ENCODE measurements at regions not wholly inside any gene's neighbourhood (a gene's known extent, or its start where the extent isn't known, plus 50 kb on each side); places are given as distances from the start of the nearest gene placed in this dataset.
"Not testable (repeated sequence)": the region's sequence is repeated elsewhere in the genome, so short reads cannot be mapped to it uniquely, and the experiment has no call there.

- H3K4me3 ChIP-seq (ENCODE audit: low read depth, low read length), result no peak overlapping the region
- peak; percentile 47 for DNase-seq (ENCODE audit: low read depth)
- no peak for TF ChIP-seq CTCF (IDR thresholded peaks at IDR 0.05; ENCODE audit: insufficient read depth, low read length)
Observed at GRCh38 chr12:107602446-107602845, 83.2 kb upstream of the PWP1 start.

GRCh38 chr12:107605293-107605692, 80.3 kb upstream of the PWP1 start:
- no peak for DNase-seq (ENCODE audit: low read depth)
- TF ChIP-seq CTCF (IDR thresholded peaks at IDR 0.05; ENCODE audit: insufficient read depth, low read length), result no peak
- H3K4me3 ChIP-seq (ENCODE audit: low read depth, low read length), result no peak overlapping the region

GRCh38 chr12:107607464-107608392, 77.9 kb upstream of the PWP1 start:
- TF ChIP-seq CTCF (IDR thresholded peaks at IDR 0.05; ENCODE audit: insufficient read depth, low read length), result peak; percentile 96
- no peak overlapping the region for H3K4me3 ChIP-seq (ENCODE audit: low read depth, low read length)
- peak; percentile 81 for DNase-seq (ENCODE audit: low read depth)

GRCh38 chr12:107608779-107609178, 76.8 kb upstream of the PWP1 start:
- H3K4me3 ChIP-seq (ENCODE audit: low read depth, low read length); DNase-seq (ENCODE audit: low read depth): not testable (repeated sequence)

- DNase-seq (ENCODE audit: low read depth), result peak; percentile 65
- H3K4me3 ChIP-seq (ENCODE audit: low read depth, low read length), result no peak overlapping the region
Observed at GRCh38 chr12:107610021-107610859, 75.4 kb upstream of the PWP1 start.

GRCh38 chr12:107612508-107612907, 73.1 kb upstream of the PWP1 start:
- TF ChIP-seq CTCF (IDR thresholded peaks at IDR 0.05; ENCODE audit: insufficient read depth, low read length), result no peak
- DNase-seq (ENCODE audit: low read depth), result no peak
- H3K4me3 ChIP-seq (ENCODE audit: low read depth, low read length), result no peak overlapping the region

More at GRCh38 chr12:107610021-107610859, 75.4 kb upstream of the PWP1 start:
- TF ChIP-seq CTCF (IDR thresholded peaks at IDR 0.05; ENCODE audit: insufficient read depth, low read length), result peak; percentile 91

- no peak overlapping the region for H3K4me3 ChIP-seq (ENCODE audit: low read depth, low read length)
- no peak for DNase-seq (ENCODE audit: low read depth)
- no peak for TF ChIP-seq CTCF (IDR thresholded peaks at IDR 0.05; ENCODE audit: insufficient read depth, low read length)
Observed at GRCh38 chr12:107616941-107617340, 68.7 kb upstream of the PWP1 start.
